H1 (cell line): ENCODE measurements at regions not wholly inside any gene's neighbourhood (a gene's known extent, or its start where the extent isn't known, plus 50 kb on each side); places are given as distances from the start of the nearest gene placed in this dataset.

Experiments
- CTCF ChIA-PET: fragments of 300-600 bp; sonication (Branson Sonifier 250); formaldehyde crosslinking; loops from one replicate; lab custom pipeline; 2021; ENCODE audit not compliant: partially characterized antibody; lab: Charles Lee
- POLR2A ChIA-PET: fragments of 300-600 bp; sonication (Branson Sonifier 250); formaldehyde crosslinking; loops from one replicate; lab custom pipeline; 2021; ENCODE audit warnings: inconsistent platforms; ENCODE audit not compliant: partially characterized antibody; lab: Charles Lee
- DNase-seq, 2 experiments: peaks; one replicate each; pipeline versions ENCODE4 v3.0.0 to v3.0.0-alpha.2; 2010 to 2022; ENCODE audit warnings: low spot score in 2 of 2, low read depth in 1 of 2, mixed read lengths in 1 of 2
- FAIRE-seq: peaks from 2 replicates; lab custom pipeline; 2011; peaks lifted over from hg19 to GRCh38; lab: Jason Lieb, UNC
- H2AFZ ChIP-seq: 2 replicates; pipeline ENCODE4 v1.8.1; 2012; ENCODE audit warnings: low read length, inconsistent platforms
- H2AK5ac ChIP-seq: 2 replicates; pipeline ENCODE4 v1.6.1; 2013; ENCODE audit warnings: low read depth, low read length
- H2BK120ac ChIP-seq: replicated peaks from 2 replicates; pipeline ENCODE3; 2013; ENCODE audit warnings: low read depth, low read length, inconsistent platforms
- H2BK12ac ChIP-seq: 2 replicates; pipeline ENCODE4 v1.6.1; 2013; ENCODE audit warnings: low read depth, low read length
- H2BK15ac ChIP-seq: 2 replicates; pipeline ENCODE4 v1.6.1; 2013; ENCODE audit warnings: low read length
- H2BK20ac ChIP-seq: 2 replicates; pipeline ENCODE4 v1.6.1; 2013; ENCODE audit warnings: low read length
- H2BK5ac ChIP-seq: 2 replicates; pipeline ENCODE4 v1.6.1; 2013; ENCODE audit warnings: low read depth, low read length
- H3K14ac ChIP-seq: 2 replicates; pipeline ENCODE4 v1.6.1; 2013; ENCODE audit warnings: inconsistent platforms; ENCODE audit not compliant: insufficient read length
- H3K18ac ChIP-seq: 2 replicates; pipeline ENCODE4 v1.6.1; 2013; ENCODE audit warnings: low read length; ENCODE audit errors: extremely low read depth
- H3K23ac ChIP-seq: 2 replicates; pipeline ENCODE4 v1.6.1; 2013; ENCODE audit warnings: inconsistent platforms; ENCODE audit not compliant: insufficient read length
- H3K23me2 ChIP-seq: 2 replicates; pipeline ENCODE4 v1.6.1; 2013; ENCODE audit warnings: low read depth, low read length
- H3K27ac ChIP-seq: 2 replicates; pipeline ENCODE4 v1.6.1; 2011; ENCODE audit warnings: low read depth, low read length, inconsistent platforms
- H3K27me3 ChIP-seq, 4 experiments: replicated peaks in 1 of 4; 1 replicate in 1 of 4; 2 replicates in 3 of 4; pipeline versions ENCODE4 v1.6.1 to v1.8.1; 2011 to 2013; ENCODE audit warnings: low read length in 3 of 4, mild to moderate bottlenecking in 3 of 4, inconsistent platforms in 2 of 4, mixed read lengths in 2 of 4, moderate library complexity in 1 of 4; ENCODE audit not compliant: control insufficient read depth in 3 of 4, insufficient read depth in 3 of 4; ENCODE audit errors: extremely low read depth in 1 of 4
- H3K36me3 ChIP-seq, 4 experiments: 2 replicates each; pipeline versions ENCODE4 v1.6.1 to v1.8.1; 2011 to 2013; ENCODE audit warnings: mild to moderate bottlenecking in 4 of 4, low read length in 3 of 4, moderate library complexity in 2 of 4, control low read depth in 1 of 4, inconsistent platforms in 1 of 4; ENCODE audit not compliant: insufficient read depth in 4 of 4, control insufficient read depth in 2 of 4
- H3K4ac ChIP-seq: replicated peaks from 2 replicates; pipeline ENCODE3; 2013; ENCODE audit warnings: low read length, low read depth, mixed read lengths, inconsistent platforms; ENCODE audit not compliant: insufficient read length
- H3K4me1 ChIP-seq, 4 experiments: replicated peaks in 1 of 4; 1 replicate in 1 of 4; 2 replicates in 3 of 4; pipeline versions ENCODE4 v1.6.1 to v1.8.1; 2011 to 2013; ENCODE audit warnings: low read length in 3 of 4, inconsistent platforms in 2 of 4, mixed read lengths in 1 of 4; ENCODE audit not compliant: insufficient read depth in 4 of 4, control insufficient read depth in 3 of 4
- H3K4me2 ChIP-seq, 2 experiments: 2 replicates each; pipeline versions ENCODE4 v1.6.1 to v1.8.1; 2011 to 2013; ENCODE audit warnings: low read depth in 2 of 2, low read length in 2 of 2, control low read depth in 1 of 2, inconsistent platforms in 1 of 2, mild to moderate bottlenecking in 1 of 2; ENCODE audit not compliant: insufficient read depth in 1 of 2
- H3K4me3 ChIP-seq, 4 experiments: fragments of 200-600, 300-600 bp in 1 of 4; sonication (generic), shearing (Covaris generic), sonication (Bioruptor Twin) in 1 of 4; 2 replicates each; pipeline versions ENCODE4 v1.5.1 to v1.8.1; 2011 to 2016; ENCODE audit warnings: low read length in 4 of 4, low read depth in 3 of 4, control low read depth in 2 of 4, inconsistent platforms in 2 of 4, mild to moderate bottlenecking in 2 of 4, mixed read lengths in 1 of 4, moderate library complexity in 1 of 4; ENCODE audit not compliant: insufficient read depth in 2 of 4; ENCODE audit errors: extremely low read depth in 1 of 4
- H3K56ac ChIP-seq: replicated peaks from 2 replicates; pipeline ENCODE3; 2013; ENCODE audit warnings: low read depth, mild to moderate bottlenecking, mixed read lengths, low read length, inconsistent platforms; ENCODE audit not compliant: insufficient read length
- H3K79me1 ChIP-seq: 2 replicates; pipeline ENCODE4 v1.6.1; 2013; ENCODE audit warnings: low read depth, low read length, control low read depth
- H3K79me2 ChIP-seq, 2 experiments: 2 replicates each; pipeline versions ENCODE4 v1.6.1 to v1.8.1; 2012 to 2013; ENCODE audit warnings: low read length in 2 of 2, mild to moderate bottlenecking in 2 of 2, inconsistent platforms in 1 of 2; ENCODE audit not compliant: insufficient read depth in 2 of 2, control insufficient read depth in 1 of 2
- H3K9ac ChIP-seq, 4 experiments: replicated peaks in 1 of 4; 1 replicate in 1 of 4; 2 replicates in 3 of 4; pipeline versions ENCODE4 v1.6.1 to v1.8.1; 2011 to 2013; ENCODE audit warnings: low read depth in 3 of 4, low read length in 3 of 4, control low read depth in 2 of 4, mild to moderate bottlenecking in 2 of 4, moderate library complexity in 2 of 4, inconsistent platforms in 1 of 4; ENCODE audit errors: extremely low read depth in 1 of 4
- H3K9me3 ChIP-seq, 2 experiments: 2 replicates each; pipeline versions ENCODE4 v1.6.1 to v1.8.1; 2012 to 2013; ENCODE audit warnings: mild to moderate bottlenecking in 2 of 2, moderate library complexity in 2 of 2, control low read depth in 1 of 2, inconsistent platforms in 1 of 2, low read depth in 1 of 2, low read length in 1 of 2, mixed read lengths in 1 of 2; ENCODE audit not compliant: insufficient read depth in 2 of 2
- H4K20me1 ChIP-seq, 2 experiments: replicated peaks in 1 of 2; 2 replicates each; pipeline versions ENCODE3 to v1.8.1; 2011 to 2013; ENCODE audit warnings: inconsistent platforms in 2 of 2, low read length in 2 of 2, mild to moderate bottlenecking in 1 of 2; ENCODE audit not compliant: insufficient read depth in 2 of 2, control insufficient read depth in 1 of 2
- H4K5ac ChIP-seq: 2 replicates; pipeline ENCODE4 v1.6.1; 2013; ENCODE audit warnings: low read length, low read depth, mixed read lengths, inconsistent platforms; ENCODE audit not compliant: insufficient read length
- H4K8ac ChIP-seq: 2 replicates; pipeline ENCODE4 v1.8.0; 2013; ENCODE audit warnings: mild to moderate bottlenecking, moderate library complexity, low read length, inconsistent platforms; ENCODE audit not compliant: insufficient read depth; ENCODE audit errors: extremely low read depth
- H4K91ac ChIP-seq: replicated peaks from 2 replicates; pipeline ENCODE3; 2013; ENCODE audit warnings: low read length, mixed read lengths, inconsistent platforms; ENCODE audit not compliant: insufficient read length
- CREB1 ChIP-seq: IDR thresholded peaks from 2 replicates; pipeline ENCODE4 v1.6.1; 2012; ENCODE audit warnings: inconsistent platforms
- EP300 ChIP-seq, 2 experiments: IDR thresholded peaks; 1 replicate in 1 of 2; 2 replicates in 1 of 2; pipeline ENCODE4 v1.6.1; 2011 to 2012; ENCODE audit warnings: low read depth in 2 of 2, low read length in 2 of 2, mild to moderate bottlenecking in 2 of 2, borderline replicate concordance in 1 of 2, inconsistent platforms in 1 of 2, moderate library complexity in 1 of 2
- KDM4A ChIP-seq: IDR thresholded peaks from one replicate; pipeline ENCODE4 v1.7.1; 2012; ENCODE audit warnings: low read depth, mild to moderate bottlenecking, moderate library complexity, low read length, inconsistent platforms; ENCODE audit not compliant: severe bottlenecking
- KDM5A ChIP-seq: fragments of 200-600 bp; IDR thresholded peaks from 2 replicates; pipeline ENCODE4 v1.7.1; 2012; ENCODE audit warnings: mild to moderate bottlenecking, low read length, inconsistent platforms, mixed read lengths
- POU5F1 ChIP-seq: IDR thresholded peaks from 2 replicates; pipeline ENCODE4 v1.6.1; 2011; ENCODE audit warnings: low read depth, mild to moderate bottlenecking, low read length, moderate library complexity
- RAD21 ChIP-seq, 2 experiments: IDR thresholded peaks in 1 of 2; conservative IDR thresholded peaks in 1 of 2; 2 replicates each; pipeline ENCODE4 v1.6.1; 2011; ENCODE audit warnings: low read depth in 2 of 2, low read length in 2 of 2, improper control_type of control experiment in 1 of 2, inconsistent platforms in 1 of 2, mild to moderate bottlenecking in 1 of 2, moderate library complexity in 1 of 2
- RBBP5 ChIP-seq: IDR thresholded peaks from 2 replicates; pipeline ENCODE4 v1.7.1; 2012; ENCODE audit warnings: low read depth, mild to moderate bottlenecking, inconsistent platforms, low read length, moderate library complexity, borderline replicate concordance
- SIN3A ChIP-seq, 2 experiments: IDR thresholded peaks in 1 of 2; conservative IDR thresholded peaks in 1 of 2; 2 replicates each; pipeline ENCODE4 v1.6.1; 2011 to 2012; ENCODE audit warnings: low read length in 2 of 2, improper control_type of control experiment in 1 of 2, low read depth in 1 of 2, mild to moderate bottlenecking in 1 of 2
- SP2 ChIP-seq: IDR thresholded peaks from 2 replicates; pipeline ENCODE4 v1.6.1; 2012; ENCODE audit warnings: mild to moderate bottlenecking, low read length, inconsistent platforms
- YY1 ChIP-seq: IDR thresholded peaks from 2 replicates; pipeline ENCODE4 v1.6.1; 2011; ENCODE audit warnings: low read depth, mild to moderate bottlenecking, low read length
- WGBS, 2 experiments: shearing (Covaris generic) in 1 of 2; methylation state at CpG; one replicate each; pipeline versions ENCODE4 v1.1.6 to v1.1.7; 2013 to 2015; ENCODE audit warnings: low lambda C conversion rate in 2 of 2, mixed read lengths in 2 of 2, inconsistent platforms in 1 of 2, low coverage in 1 of 2, missing lambda C conversion rate in 1 of 2; ENCODE audit not compliant: insufficient replicate concordance in 2 of 2, insufficient coverage in 1 of 2, insufficient read length in 1 of 2; ENCODE audit errors: extremely low coverage in 1 of 2, missing lambda C conversion rate in 1 of 2; 5-methylcytosine and 5-hydroxymethylcytosine counted together

DNA sequence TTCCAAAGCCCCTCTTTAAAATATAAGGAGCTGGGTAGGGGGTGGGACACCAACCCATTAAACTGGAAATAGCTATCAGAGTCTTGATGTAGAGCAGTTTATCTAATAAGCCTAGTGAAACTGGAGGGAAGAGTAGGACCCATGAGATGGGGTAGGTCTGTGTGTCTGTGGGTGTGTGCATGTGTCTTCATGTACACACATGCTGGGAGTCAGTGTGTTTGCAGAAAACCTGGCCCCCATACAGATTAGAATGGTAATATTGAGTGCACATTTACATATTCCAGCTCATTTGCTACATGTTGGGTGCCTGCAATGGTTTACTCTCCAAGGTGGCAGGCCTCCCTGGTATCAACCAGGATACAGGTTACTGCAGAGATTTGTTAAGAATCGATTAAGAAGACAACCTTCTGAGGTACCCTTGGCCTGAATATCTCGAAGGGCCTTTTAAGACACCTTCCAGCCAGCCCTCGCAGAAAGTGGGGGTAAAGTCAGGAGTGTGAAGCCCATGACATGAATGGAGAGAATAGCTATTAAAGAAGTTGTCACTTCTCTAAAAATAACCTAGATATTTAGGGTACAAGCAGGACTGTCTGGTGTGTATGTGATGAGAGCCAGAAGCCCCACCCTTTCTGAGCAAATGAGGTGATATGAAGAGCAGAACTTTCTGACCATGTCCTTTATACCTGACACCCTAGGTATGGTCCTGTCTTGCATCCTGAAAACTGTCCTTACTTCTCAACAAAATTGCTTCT is 75.7 kb upstream of the TEX13D start:
- Histone ChIP-seq H2BK5ac (no peak overlapping the region), H2AK5ac (no peak overlapping the region), H3K9me3 (no peaks in the 10 kb centered on the region), H3K4ac (no peak overlapping the region), H2BK15ac (no peak overlapping the region), H3K23me2 (no peaks in the 10 kb centered on the region), H3K27me3 (no peaks in the 10 kb centered on the region), H3K79me2 (no peaks in the 10 kb centered on the region), H3K36me3 (no peaks in the 10 kb centered on the region), H3K56ac (no peak overlapping the region), H2BK20ac (no peak overlapping the region), H4K91ac (no peak overlapping the region), H3K4me2 (no peak overlapping the region), H3K14ac (no peak overlapping the region), H2AFZ (no peak overlapping the region), H3K9ac (no peak overlapping the region), H4K5ac (no peak overlapping the region), H3K27ac (no peak overlapping the region), H3K18ac (no peak overlapping the region), H3K23ac (no peak overlapping the region), H4K20me1 (no peaks in the 10 kb centered on the region), H3K4me3 (no peak overlapping the region), H2BK12ac (no peak overlapping the region), H4K8ac (no peak overlapping the region), H2BK120ac (no peak overlapping the region), H3K4me1 (no peaks in the 10 kb centered on the region), H3K79me1 (no peaks in the 10 kb centered on the region)
- ChIA-PET POLR2A (no interaction called here), CTCF (no interaction called here)
- TF ChIP-seq RAD21 (IDR thresholded peaks at IDR 0.05 in 1 of 2, conservative IDR thresholded peaks at IDR 0.05 in 1 of 2; ENCODE audit: low read depth in 2 of 2, low read length in 2 of 2) (no peak), EP300 (IDR thresholded peaks at IDR 0.05; ENCODE audit: borderline replicate concordance in 1 of 2, low read depth in 2 of 2, low read length in 2 of 2) (no peak), KDM4A (no peak), SP2 (no peak), KDM5A (no peak), YY1 (no peak), CREB1 (no peak), POU5F1 (no peak), SIN3A (conservative IDR thresholded peaks at IDR 0.05 in 1 of 2, IDR thresholded peaks at IDR 0.05 in 1 of 2; ENCODE audit: low read depth in 1 of 2, low read length in 2 of 2) (no peak), RBBP5 (no peak)
- DNase-seq (no peak), FAIRE-seq (no peak)
- 90% methylated on average over 3 of the region's 3 CpGs; no CpG with 5 or more reads in 1 of the 2 experiments for WGBS, 2 experiments
